ENCODE measurements at regions not wholly inside any gene's neighbourhood (a gene's known extent, or its start where the extent isn't known, plus 50 kb on each side); places are given as distances from the start of the nearest gene placed in this dataset.

DNA sequence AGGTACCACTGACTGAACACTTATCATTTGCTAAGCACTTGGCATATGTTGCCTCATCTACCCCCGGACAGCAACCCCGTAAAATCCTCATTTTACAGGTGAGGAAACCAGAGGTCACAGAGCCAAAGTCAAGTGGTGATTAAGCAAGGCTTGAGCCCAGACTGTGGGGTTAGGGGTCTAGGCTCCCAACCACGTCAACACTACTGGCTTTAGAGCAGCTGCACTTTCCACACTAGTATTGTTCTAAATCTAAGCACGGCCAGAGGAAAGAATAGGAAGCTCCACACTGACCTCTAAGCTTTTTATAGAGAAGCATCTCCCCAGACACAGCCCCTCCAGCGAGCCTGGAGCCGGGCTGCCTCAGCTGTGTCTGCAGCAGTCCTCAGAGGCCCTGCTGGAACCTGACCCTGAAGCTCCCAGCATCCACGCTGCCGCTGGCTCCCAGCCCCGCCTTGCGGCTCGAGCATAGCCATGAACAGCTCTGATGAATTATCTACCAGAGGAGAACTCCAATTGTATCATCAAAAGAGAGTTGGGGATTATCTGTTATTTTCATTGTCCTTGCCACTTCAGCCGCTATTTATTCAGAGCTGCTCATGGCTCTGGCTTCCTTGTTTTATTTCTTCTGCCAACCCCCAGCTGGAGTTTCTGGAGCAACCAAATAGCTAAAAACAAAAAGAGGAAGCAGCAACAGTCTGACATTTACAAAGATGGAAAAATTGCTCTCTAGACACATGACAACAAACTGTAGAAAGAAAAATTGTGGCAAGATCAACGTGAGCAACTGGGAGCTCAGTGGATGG, 62.2 kb upstream of the RTN4 start:
- Histone ChIP-seq H3K9me3 (ENCODE audit: control insufficient read depth, insufficient read depth, low read length) (no peaks in the 10 kb centered on the region), H3K36me3 (ENCODE audit: control insufficient read depth, insufficient read depth, low read length) (no peaks in the 10 kb centered on the region), H3K4me1 (ENCODE audit: control insufficient read depth, insufficient read depth, low read length) (peaks cover 12% of the 10 kb centered on the region), H3K4me3 (ENCODE audit: low read depth, low read length) (no peak overlapping the region), H3K27ac (ENCODE audit: low read depth, low read length) (peak overlapping the region; percentile 31), H3K27me3 (ENCODE audit: control insufficient read depth, insufficient read depth, low read length) (no peaks in the 10 kb centered on the region), H3K9ac (ENCODE audit: low read depth, low read length) (peak overlapping the region; percentile 4; the same call in 1 of the 2 replicates)

DNA sequence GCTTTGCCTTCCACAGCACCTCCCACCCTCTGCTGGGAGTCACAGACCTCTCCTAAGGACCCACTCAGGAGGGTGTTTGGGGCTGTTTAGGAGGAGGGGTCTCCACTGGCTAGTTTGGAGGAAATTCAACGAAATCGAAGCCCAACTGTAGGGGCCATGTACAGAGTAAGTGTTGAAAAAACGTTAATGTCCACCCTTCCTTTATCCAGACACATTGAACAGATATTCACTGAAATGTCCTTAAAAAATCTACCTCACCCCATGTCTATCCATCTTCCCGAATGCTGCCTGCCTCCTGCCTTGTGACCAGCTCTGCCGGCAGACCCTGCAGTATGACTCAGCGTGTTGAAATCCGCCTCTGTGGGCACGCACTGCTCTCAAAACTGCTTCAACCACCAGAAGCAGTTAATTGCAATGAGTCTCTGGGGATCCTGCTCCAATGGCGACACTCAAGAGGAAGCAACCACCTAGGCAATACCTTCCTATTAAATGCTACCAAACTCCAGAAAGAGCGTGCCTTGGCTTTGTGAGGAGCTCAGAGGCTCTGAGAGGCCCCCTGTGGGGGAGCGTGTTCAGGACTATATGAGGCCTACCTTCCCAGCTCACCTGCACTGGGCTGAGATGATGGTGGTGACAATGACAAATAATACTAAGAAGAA, 61.4 kb upstream of the RTN4 start:
- Histone ChIP-seq H3K9ac (ENCODE audit: low read depth, low read length) (peak overlapping the region; percentile 4; the same call in 1 of the 2 replicates), H3K4me1 (ENCODE audit: control insufficient read depth, insufficient read depth, low read length) (peaks cover 12% of the 10 kb centered on the region), H3K36me3 (ENCODE audit: control insufficient read depth, insufficient read depth, low read length) (no peaks in the 10 kb centered on the region), H3K9me3 (ENCODE audit: control insufficient read depth, insufficient read depth, low read length) (no peaks in the 10 kb centered on the region), H3K4me3 (ENCODE audit: low read depth, low read length) (no peak overlapping the region), H3K27ac (ENCODE audit: low read depth, low read length) (peak overlapping the region; percentile 37), H3K27me3 (ENCODE audit: control insufficient read depth, insufficient read depth, low read length) (no peaks in the 10 kb centered on the region)

DNA sequence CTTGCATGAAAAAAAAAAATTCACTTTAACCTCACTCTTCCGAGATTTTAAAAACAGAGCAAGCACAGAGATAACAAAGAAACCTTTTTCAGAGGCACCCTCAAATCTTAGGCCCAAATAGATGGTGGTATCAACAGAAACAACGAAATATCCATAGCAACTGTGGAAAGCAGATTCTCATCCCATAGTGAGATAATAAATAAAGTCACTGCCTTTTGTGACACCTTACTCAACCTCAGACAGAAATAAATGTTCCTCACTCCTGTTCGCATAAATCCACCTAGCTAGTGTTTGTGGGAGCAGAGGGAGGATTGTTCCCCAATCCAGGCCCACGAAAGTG, 60.9 kb upstream of the RTN4 start:
- H3K36me3 ChIP-seq (ENCODE audit: control insufficient read depth, insufficient read depth, low read length) = no peaks in the 10 kb centered on the region
- peak overlapping the region; percentile 37 for H3K27ac ChIP-seq (ENCODE audit: low read depth, low read length)
- no peaks in the 10 kb centered on the region for H3K27me3 ChIP-seq (ENCODE audit: control insufficient read depth, insufficient read depth, low read length)
- H3K4me3 ChIP-seq (ENCODE audit: low read depth, low read length) = no peak overlapping the region
- no peaks in the 10 kb centered on the region for H3K9me3 ChIP-seq (ENCODE audit: control insufficient read depth, insufficient read depth, low read length)
- H3K9ac ChIP-seq (ENCODE audit: low read depth, low read length) = no peak overlapping the region
- H3K4me1 ChIP-seq (ENCODE audit: control insufficient read depth, insufficient read depth, low read length) = peaks cover 12% of the 10 kb centered on the region

DNA sequence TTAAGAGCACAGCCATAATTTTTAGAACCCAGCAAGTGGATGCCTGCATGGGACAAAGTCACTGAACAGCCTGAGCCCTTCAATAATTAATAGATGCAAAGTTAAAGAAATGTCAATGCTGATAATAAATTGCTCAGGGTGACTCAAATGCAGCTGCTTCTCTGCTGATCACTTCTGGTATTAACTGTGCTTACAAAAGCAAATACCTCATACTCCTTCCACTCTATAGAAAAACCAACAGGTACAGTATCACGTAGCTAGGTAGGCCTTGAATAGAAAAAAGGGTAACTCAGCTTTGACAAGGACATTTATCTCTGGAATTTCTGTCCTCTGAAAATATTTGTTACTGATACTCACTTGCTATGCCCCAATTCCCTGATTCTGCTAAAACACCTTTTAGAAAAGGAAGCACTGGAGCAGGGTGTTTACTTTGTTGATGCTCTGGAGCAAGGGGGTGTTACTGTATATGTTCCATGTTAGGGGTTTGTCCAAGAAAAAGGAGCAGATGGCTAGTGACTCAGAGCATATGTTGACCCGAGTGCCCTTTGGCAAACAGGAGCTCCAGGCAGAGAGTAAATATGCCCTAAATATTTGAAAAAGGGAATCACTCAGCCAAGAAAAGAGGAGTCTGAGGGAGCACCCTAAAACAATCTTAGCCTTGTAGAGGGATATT, 59.1 kb upstream of the RTN4 start:
- H3K9me3 ChIP-seq (ENCODE audit: control insufficient read depth, insufficient read depth, low read length) = no peaks in the 10 kb centered on the region
- no peak overlapping the region for H3K4me3 ChIP-seq (ENCODE audit: low read depth, low read length)
- H3K4me1 ChIP-seq (ENCODE audit: control insufficient read depth, insufficient read depth, low read length) = peaks cover 12% of the 10 kb centered on the region
- no peak overlapping the region for H3K27ac ChIP-seq (ENCODE audit: low read depth, low read length)
- no peaks in the 10 kb centered on the region for H3K36me3 ChIP-seq (ENCODE audit: control insufficient read depth, insufficient read depth, low read length)
- H3K27me3 ChIP-seq (ENCODE audit: control insufficient read depth, insufficient read depth, low read length) = no peaks in the 10 kb centered on the region
- no peak overlapping the region for H3K9ac ChIP-seq (ENCODE audit: low read depth, low read length)

DNA sequence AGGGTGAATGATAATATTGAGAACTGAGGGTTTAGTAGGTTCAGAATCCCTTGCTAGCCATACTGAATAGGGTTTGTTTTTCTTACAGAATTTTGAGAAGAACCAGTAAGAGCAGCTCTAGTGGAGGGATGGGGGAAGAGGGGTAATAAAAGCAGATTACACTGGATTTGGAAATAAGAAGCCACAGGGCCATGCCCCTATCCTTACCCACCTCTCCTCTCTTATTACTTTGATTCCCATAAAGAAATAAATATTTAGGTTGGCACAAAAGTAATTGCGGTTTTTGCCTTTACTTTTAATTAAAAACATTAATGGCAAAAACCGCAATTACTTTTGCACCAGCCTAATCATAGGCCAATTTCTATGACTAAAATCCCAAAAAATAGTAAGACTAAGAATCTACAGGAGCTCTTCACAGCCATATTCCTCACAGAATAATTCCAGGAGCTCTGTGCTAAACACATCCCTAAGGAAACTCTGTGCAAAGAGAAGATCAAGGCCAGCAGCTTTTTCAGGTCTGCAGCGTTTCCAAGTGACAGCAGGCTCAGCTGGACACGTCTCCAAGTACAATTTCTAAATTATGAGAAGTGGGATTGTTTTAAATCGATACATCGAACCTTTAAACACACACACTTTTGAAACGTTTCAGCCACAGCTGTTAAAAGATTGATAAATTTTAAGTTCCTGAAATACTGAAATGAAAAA, 58.4 kb upstream of the RTN4 start:
- no peaks in the 10 kb centered on the region for H3K27me3 ChIP-seq (ENCODE audit: control insufficient read depth, insufficient read depth, low read length)
- H3K36me3 ChIP-seq (ENCODE audit: control insufficient read depth, insufficient read depth, low read length) = no peaks in the 10 kb centered on the region
- peaks cover 12% of the 10 kb centered on the region for H3K4me1 ChIP-seq (ENCODE audit: control insufficient read depth, insufficient read depth, low read length)
- H3K9me3 ChIP-seq (ENCODE audit: control insufficient read depth, insufficient read depth, low read length) = no peaks in the 10 kb centered on the region
- H3K4me3 ChIP-seq (ENCODE audit: low read depth, low read length) = no peak overlapping the region
- no peak overlapping the region for H3K27ac ChIP-seq (ENCODE audit: low read depth, low read length)
- no peak overlapping the region for H3K9ac ChIP-seq (ENCODE audit: low read depth, low read length)

DNA sequence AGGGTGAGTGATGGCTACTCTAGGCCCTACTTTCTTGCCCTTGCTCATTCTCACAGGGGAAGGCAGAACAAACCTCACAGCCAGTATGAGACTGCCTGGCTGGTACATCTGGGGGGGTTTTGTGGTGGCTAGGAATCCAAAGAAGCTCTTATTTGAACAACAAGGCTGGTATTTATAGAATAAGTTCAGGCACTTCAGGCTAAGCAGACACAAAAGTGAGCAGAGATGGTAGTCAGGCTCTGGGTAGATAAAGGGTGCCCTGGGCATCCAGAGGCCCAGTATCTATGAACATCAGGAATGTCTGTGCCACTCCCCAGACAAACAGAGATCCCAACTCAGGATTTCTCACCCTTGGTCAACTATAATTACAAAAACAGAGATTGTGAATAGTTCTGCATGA, 57.2 kb upstream of the RTN4 start:
- no peaks in the 10 kb centered on the region for H3K27me3 ChIP-seq (ENCODE audit: control insufficient read depth, insufficient read depth, low read length)
- H3K36me3 ChIP-seq (ENCODE audit: control insufficient read depth, insufficient read depth, low read length) = no peaks in the 10 kb centered on the region
- no peak overlapping the region for H3K27ac ChIP-seq (ENCODE audit: low read depth, low read length)
- H3K9me3 ChIP-seq (ENCODE audit: control insufficient read depth, insufficient read depth, low read length) = no peaks in the 10 kb centered on the region
- H3K9ac ChIP-seq (ENCODE audit: low read depth, low read length) = no peak overlapping the region
- H3K4me3 ChIP-seq (ENCODE audit: low read depth, low read length) = no peak overlapping the region
- H3K4me1 ChIP-seq (ENCODE audit: control insufficient read depth, insufficient read depth, low read length) = peaks cover 12% of the 10 kb centered on the region

DNA sequence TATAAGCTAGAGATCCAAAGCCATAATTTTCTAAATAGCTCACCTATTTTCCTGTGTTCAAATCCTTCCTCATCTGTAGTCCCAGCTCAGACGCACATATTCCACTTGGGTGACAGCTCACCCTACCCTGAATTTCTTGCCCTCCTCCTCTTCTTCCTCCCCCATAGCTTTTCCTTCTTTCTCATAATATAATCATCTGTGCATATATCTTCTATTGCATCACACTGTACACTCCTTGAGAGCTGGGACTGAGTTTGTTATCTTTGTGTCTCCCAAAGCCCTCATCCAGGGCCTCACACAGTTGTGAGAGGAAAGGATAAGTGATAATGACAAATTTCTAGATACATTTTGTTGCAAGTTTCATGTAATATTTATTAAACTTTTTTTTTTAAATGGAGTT, 55.9 kb upstream of the RTN4 start:
- no peaks in the 10 kb centered on the region for H3K36me3 ChIP-seq (ENCODE audit: control insufficient read depth, insufficient read depth, low read length)
- H3K27ac ChIP-seq (ENCODE audit: low read depth, low read length) = no peak overlapping the region

DNA sequence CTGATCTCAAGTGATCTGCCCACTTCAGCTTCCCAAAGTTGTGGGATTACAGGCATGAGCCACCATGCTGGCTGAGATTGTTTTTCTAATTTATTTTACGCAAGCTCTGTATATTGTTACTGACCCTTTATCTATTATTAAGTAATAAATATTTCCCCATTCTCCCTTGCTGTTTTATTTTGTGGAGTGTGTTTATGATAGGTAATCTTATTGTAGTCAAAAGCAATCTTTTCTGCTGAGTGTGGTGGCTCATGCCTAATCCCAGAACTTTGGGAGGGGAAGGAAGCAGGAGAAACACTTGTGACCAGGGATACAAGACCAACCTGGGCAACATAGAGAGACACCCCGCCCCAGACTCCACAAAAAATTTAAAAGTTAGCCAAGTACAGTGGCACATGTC, 55.2 kb upstream of the RTN4 start:
- no peaks in the 10 kb centered on the region for H3K4me1 ChIP-seq (ENCODE audit: control insufficient read depth, insufficient read depth, low read length)
- no peak overlapping the region for H3K4me3 ChIP-seq (ENCODE audit: low read depth, low read length)
- H3K9me3 ChIP-seq (ENCODE audit: control insufficient read depth, insufficient read depth, low read length) = no peaks in the 10 kb centered on the region
- no peak overlapping the region for H3K27ac ChIP-seq (ENCODE audit: low read depth, low read length)
- no peaks in the 10 kb centered on the region for H3K27me3 ChIP-seq (ENCODE audit: control insufficient read depth, insufficient read depth, low read length)
- no peak overlapping the region for H3K9ac ChIP-seq (ENCODE audit: low read depth, low read length)
- no peaks in the 10 kb centered on the region for H3K36me3 ChIP-seq (ENCODE audit: control insufficient read depth, insufficient read depth, low read length)

More for the DNA sequence above, 55.9 kb upstream of the RTN4 start:
- Histone ChIP-seq H3K9me3 (ENCODE audit: control insufficient read depth, insufficient read depth, low read length) (no peaks in the 10 kb centered on the region), H3K4me1 (ENCODE audit: control insufficient read depth, insufficient read depth, low read length) (0 out of 2 replicates have a peak, but pooled peaks cover under 1% of the 10 kb centered on the region), H3K4me3 (ENCODE audit: low read depth, low read length) (no peak overlapping the region), H3K9ac (ENCODE audit: low read depth, low read length) (no peak overlapping the region), H3K27me3 (ENCODE audit: control insufficient read depth, insufficient read depth, low read length) (no peaks in the 10 kb centered on the region)

DNA sequence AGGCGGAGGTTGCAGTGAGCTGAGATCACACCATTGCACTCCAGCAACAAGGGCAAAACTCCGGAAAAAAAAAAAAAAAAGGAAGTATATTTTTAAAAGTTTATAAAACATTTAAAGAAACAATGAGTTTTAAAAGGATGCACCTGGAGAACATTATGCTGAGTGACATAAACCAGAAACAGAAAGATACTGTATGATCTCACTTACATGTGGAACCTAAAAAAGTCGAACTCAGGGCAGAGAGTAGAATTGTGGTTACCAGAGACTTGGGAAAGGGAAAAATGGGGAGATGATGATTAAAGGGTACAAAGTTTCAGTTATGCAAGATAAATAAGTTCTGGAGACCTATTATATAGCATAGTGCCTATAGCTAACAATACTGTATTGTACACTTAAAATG, 52.8 kb upstream of the RTN4 start:
- no peak overlapping the region for H3K27ac ChIP-seq (ENCODE audit: low read depth, low read length)

DNA sequence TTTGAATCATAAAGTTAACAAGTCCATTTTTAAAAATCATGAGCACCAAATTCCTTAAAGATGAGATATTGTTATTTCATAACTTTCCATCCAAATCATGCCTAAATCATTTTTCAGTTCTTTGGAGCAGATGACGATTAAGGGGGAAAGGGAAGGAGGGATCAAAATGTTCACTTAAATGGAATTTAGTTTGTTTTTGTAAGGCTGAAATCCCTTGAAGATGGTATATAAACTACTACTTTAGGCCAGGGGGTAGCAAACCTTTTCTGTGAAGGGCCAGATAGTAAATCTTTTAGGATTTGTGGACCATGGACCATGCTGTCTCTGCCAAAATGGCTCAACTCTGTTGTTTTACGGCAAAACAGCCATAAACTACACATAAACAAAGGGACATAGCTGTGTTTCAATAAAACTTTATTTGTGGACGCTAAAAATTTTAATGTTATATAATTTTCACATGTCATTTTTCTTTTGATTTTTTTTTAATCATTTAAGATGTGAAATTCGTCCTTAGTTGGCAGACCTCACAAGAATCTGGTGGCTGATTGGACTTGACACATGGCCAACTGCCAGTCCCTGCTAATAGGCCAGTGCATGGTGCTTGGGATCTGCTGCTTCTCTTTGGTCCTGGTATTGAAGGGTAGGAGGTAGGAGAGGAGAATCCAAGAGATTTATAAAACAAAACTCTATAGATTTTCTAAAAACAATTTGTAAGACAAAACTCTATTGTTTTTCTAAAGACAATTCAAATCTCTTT, 52.0 kb upstream of the RTN4 start:
- Histone ChIP-seq H3K27ac (ENCODE audit: low read depth, low read length) (no peak overlapping the region), H3K36me3 (ENCODE audit: control insufficient read depth, insufficient read depth, low read length) (no peaks in the 10 kb centered on the region), H3K9ac (ENCODE audit: low read depth, low read length) (no peak overlapping the region), H3K4me1 (ENCODE audit: control insufficient read depth, insufficient read depth, low read length) (peaks cover 11% of the 10 kb centered on the region), H3K9me3 (ENCODE audit: control insufficient read depth, insufficient read depth, low read length) (no peaks in the 10 kb centered on the region), H3K4me3 (ENCODE audit: low read depth, low read length) (no peak overlapping the region), H3K27me3 (ENCODE audit: control insufficient read depth, insufficient read depth, low read length) (no peaks in the 10 kb centered on the region)

More for the DNA sequence above, 52.8 kb upstream of the RTN4 start:
- H3K36me3 ChIP-seq (ENCODE audit: control insufficient read depth, insufficient read depth, low read length) = no peaks in the 10 kb centered on the region
- H3K27me3 ChIP-seq (ENCODE audit: control insufficient read depth, insufficient read depth, low read length) = no peaks in the 10 kb centered on the region
- H3K9me3 ChIP-seq (ENCODE audit: control insufficient read depth, insufficient read depth, low read length) = no peaks in the 10 kb centered on the region
- H3K4me3 ChIP-seq (ENCODE audit: low read depth, low read length) = no peak overlapping the region
- peaks cover 5% of the 10 kb centered on the region for H3K4me1 ChIP-seq (ENCODE audit: control insufficient read depth, insufficient read depth, low read length)
- no peak overlapping the region for H3K9ac ChIP-seq (ENCODE audit: low read depth, low read length)

Data from HUES48 (cell line).